GM18868 (cell line): ENCODE measurements at regions not wholly inside any gene's neighbourhood (a gene's known extent, or its start where the extent isn't known, plus 50 kb on each side); places are given as distances from the start of the nearest gene placed in this dataset.

Source experiments
- ATAC-seq: cut with Tn5 transposase; IDR thresholded peaks from one replicate; pipeline ENCODE4 v1.9.1; 2021; ENCODE audit warnings: mild to moderate bottlenecking, moderate library complexity; ENCODE audit not compliant: unreplicated experiment

DNA sequence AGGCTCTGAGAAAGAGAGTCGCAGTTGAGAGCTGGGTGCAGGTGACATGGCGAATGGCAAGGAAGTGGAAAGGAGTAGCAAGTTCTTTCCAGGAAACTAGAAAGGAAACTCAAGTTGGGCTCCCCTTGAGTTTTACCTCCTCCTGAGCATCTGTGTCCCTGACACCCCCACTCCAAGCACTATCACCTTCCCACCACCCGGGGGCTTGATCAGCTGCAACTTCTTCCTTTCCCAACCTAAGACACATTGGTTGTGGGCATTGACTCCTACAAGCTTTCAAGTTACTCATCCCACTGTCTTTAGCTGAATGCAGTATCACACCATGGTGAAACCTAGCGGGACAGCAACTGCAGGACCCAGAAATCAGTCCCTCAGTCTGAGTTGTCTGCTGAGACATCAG lies 256.6 kb upstream of the NR2F2 start:
- no peak for ATAC-seq

DNA sequence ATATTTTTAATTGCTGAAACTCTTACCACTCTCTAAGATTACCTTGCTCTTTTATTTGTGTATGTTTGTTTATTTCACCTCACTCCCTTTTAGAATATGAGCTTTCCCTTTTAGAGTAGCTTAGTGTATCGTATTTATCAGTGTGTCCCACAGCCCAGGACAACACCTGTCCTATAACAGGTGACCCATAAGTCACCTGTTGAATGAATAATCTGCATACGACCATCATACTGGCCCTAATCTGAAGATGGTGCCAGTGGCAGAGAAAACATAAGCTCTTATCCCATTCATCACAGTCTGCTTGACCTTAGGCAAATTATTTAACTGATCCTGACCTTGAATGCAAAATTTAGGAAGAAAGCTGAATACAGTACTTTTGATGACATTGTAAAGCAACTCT lies 254.6 kb upstream of the NR2F2 start:
- no peak for ATAC-seq

DNA sequence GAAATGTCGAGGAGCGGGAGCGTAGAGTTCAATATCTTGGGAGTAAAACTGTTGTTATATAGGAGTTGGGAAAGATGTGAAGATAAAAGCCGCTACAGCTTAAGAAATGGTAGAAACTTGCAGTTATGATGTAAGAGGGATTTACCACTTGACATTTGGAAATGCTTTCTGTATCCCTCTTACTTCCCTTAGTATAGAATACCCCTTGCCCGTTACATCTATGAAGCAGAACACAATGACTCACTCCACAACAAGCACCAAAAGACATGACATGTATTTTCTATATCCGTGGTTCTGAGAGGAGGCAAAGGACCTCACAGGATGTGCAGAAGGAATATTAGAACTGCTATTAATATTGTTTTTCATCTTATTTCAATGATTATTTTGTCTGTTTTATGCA lies 254.2 kb upstream of the NR2F2 start:
- ATAC-seq, result peak; percentile 54

DNA sequence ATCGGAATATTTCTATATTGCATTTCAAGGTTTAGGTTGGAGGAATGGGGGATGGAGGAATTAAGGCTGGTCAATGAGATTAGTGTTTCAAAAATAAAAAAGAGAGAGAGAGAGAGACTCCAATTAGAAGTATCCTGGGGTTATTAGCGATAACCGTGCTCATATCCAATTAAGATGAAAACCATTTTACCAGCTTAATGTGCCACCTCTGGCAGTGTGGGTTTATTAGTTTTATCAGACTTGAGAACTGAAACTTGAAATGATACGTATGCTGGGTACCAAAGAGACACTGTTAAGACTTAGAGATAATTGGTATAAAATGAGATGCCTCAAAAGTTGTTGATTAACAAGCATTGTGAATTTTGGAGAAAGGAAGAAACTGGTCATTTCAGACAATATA lies 251.5 kb upstream of the NR2F2 start:
- ATAC-seq, result no peak

DNA sequence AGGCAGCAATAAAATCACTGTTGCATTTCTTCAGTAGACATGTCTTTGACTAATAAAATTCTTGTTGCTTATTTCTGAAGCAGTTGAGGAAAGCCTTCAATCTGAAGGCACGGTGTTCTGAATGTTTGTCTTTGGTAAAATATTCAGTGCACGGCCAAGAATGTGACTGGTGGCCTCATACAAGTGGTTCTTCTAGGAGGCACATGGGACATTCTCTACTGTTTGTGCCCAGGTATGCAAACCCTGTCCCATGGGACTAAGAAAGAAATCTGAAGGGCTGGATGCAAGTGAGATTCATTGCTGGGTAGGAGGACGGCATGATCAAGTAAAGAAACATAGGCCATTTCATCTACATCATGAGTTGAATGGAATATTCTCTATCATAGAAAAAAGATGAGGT lies 250.6 kb upstream of the NR2F2 start:
- no peak for ATAC-seq

DNA sequence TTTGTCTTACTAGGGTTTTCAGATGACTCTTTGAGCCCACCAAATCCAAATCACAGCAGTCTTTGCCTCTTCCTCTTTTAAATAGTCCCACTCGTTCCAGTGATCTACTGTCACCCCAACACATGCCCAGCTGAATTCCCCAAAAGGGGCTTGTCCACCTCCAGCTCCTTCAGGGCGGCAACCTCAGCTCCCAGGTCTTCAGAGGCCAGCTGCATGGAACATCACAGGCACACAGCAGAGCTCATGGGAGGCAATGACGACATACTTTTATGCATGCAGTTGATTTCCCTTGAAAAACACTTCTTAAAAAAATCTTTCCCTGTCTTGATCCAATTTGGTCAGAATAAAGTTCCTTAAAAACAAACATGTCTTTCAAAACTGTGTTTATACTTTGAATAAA lies 244.3 kb upstream of the NR2F2 start:
- ATAC-seq, result no peak

DNA sequence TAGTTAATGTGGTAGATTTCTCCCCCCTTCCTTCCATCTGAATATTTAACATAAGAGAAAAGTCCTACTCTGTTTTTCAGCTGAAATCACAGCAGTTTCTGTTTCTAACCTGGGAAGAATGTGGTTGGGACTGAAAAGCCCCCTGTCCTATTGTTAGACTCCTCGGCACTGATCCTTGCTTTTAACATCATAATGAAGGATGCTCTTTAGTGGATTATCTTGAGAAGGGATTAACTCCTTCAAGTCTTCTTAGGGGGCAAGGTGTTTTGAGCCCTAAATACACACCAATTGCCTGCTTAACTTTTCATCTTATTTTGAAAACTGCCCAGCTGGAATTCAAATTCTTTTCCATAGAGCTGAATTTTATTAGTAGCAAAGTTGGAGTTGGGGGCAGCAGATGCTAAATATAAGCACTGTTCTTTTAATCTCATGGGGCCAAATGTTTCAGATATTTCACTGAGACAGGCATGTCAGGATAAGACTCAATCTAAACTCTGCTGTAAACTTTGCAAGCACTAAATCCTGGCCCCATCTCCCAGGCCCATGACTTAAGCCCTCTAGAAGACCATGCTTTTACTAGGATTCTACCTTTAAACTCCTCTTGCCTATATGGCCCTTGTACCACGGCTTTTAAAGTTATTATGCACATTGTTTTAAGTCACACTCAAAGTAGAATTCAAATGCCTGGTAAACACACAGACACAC lies 243.2 kb upstream of the NR2F2 start:
- no peak for ATAC-seq

DNA sequence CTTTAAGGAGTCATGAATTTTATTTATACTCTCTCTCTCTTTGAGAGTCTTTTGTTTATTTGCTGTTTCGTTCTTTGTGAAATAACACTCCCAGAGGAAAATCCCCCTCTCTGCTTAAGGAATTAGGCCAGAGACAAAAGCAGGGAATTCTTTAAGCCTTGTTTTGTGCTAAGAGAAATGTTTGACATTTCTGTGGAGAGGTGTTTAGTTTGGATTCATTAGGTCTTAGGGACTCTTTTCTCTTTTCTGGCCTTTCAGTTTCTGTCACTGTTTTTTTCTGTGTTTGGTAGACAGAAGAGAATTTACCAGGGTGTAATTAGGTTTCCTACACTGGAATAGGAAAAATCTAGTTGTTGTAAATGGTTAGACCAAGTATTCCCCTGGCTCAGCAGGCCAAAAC lies 241.8 kb upstream of the NR2F2 start:
- no peak for ATAC-seq

DNA sequence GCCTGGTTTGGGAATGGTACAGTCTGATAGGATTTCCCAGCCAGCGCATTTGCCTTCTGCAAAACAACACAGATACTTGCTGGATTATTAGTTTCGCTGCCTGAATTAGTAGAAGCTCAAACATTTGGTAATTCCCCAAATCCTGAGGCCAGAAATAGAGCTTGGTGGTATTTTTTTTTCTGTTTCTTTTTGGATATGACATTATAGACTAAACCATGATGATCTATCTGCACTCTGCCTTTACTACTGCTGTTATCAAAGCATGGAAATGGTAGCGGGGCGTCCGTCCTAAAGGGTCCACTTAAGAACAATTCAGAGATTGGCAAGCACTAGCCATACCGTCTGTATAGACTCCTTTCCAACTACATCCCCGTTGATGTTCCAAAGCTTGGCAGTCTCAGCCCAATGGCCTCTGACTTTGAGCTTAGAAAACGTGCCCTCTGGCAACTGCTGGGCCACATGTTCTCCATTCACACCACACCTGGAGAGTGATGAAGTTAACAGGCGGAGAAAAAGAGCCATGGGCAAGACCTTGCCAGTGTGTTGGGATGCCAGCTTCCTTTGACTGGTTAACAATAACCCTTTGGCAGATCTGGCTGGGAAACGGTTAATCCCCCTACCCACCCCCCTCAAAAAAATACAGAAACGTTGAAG lies 241.0 kb upstream of the NR2F2 start:
- ATAC-seq, result no peak

DNA sequence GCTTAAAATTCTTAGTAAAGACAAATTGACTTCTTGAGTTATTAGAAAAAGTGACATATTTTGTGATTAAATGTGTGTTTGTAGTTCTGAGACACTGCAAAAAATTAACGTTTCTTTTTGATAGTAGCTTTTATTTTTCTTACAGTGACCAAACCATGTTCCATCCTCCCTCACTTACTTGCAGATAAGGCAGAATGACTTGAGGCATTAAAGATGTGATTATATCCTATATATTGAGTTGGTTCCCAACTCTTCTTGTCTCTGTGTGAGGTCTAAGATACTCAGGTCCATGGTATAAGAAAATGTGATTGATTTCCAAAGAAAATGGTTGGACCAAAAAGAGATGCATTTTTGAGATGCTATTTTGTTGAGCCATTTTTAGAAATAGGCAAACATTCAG lies 238.3 kb upstream of the NR2F2 start:
- no peak for ATAC-seq

DNA sequence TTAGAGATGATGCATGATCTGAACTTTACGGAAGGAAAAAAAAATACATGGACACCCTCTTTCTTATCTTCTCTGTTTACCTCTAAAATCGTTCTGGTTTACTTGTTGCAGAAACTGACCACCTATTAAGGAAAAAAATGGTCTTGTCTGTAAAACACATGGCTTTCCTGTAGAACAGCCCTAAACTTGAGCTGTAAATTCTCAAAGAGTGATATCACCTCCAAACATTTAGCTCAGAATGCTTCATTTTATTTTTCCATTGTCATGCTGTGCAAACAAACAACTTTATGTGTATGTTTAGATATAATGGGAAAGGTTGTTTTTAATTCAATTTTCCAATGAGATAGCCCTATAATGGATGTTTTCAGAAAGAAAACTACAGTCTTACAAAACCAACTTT lies 237.4 kb upstream of the NR2F2 start:
- no peak for ATAC-seq

DNA sequence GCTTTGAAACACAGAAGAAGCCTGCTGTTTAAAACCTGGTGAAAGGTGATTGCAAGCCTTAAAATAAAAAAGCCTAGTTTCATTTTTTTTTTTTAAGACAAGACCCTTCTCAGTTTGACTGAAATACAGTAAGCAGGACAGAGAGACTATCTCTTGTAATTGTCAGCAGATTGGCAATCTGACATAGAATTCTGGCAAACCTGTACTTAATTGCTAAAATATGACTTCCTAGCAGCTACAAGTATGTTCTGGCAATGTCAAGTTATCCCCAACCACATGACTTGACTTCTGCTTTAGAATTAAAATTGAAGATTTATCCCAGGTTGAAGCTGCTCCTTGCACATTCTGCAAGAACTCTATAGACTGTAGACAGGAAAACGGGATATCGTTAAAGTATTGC lies 232.8 kb upstream of the NR2F2 start:
- no peak for ATAC-seq

DNA sequence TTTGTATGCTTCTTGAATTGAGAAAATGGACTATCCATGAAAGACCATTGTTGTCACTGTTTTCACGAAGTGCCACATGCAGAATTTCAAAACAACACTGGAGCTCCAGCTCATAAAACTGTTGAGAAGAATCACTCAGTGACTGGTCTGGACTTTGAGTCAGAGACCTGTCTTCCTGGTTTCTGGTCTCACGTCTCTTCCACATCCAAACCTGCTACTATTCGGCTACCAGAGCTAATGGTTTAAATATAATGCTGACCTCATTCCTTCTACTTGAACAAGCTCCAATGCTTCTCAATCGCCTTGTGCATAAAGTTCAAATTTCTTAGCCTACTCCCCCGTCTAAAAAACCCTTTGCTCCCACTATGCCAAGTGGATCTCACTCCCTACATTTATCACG lies 227.9 kb upstream of the NR2F2 start:
- ATAC-seq, result no peak

DNA sequence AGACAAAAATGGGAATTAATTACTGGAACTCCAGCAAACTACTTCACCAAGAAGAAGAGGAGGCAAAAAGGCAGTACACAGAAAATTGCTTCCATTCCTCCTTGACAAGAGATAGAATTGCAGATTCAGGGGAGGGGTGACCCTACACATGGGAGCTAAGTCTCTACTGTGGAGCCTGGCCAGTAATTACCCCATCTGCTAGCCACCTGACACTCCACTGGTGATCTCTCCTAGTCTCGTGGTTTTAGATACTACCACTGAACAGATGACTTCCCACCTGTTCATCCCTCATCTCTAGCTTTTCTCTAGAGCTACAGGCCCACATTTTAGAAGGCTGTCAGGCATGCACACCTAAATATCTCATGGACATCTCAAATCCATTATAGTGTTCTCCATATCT lies 224.3 kb upstream of the NR2F2 start:
- no peak for ATAC-seq

DNA sequence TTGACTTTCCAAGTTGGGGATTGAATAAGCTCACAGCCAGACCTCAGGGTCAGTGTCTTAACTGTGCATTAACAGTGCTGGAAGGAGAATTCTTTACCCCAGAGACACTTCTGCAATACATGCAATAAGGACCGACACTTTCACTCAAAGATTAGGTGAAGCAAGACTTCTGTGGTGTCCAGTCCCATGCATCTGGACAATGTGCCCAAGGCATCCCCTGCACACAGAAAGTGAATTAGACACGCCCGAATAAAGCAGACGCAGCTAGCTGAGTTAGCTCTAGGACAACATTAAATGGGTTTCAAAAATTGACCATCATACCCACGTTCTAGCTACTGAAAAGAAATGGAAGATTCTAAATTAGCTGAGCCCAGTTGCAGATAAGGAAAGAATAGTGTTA lies 223.9 kb upstream of the NR2F2 start:
- no peak for ATAC-seq

DNA sequence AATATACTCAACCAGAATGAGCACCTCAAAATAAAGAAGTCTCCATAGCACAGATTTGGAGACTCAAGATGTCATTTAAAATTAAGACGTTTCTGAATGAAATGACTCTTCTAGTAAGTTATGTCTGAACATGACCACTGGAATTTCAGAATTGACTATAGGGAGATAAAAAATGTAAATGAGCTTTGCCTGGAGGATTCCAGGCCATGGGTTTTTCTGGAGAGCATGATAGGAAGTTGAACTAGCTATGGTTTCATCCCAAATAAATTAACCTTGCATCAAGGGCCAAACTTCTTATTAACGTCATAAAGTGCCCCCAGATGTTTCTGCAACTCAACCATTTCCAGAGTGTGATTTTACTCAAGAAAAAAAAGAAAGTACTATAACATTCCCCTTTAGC lies 222.6 kb upstream of the NR2F2 start:
- ATAC-seq, result no peak

DNA sequence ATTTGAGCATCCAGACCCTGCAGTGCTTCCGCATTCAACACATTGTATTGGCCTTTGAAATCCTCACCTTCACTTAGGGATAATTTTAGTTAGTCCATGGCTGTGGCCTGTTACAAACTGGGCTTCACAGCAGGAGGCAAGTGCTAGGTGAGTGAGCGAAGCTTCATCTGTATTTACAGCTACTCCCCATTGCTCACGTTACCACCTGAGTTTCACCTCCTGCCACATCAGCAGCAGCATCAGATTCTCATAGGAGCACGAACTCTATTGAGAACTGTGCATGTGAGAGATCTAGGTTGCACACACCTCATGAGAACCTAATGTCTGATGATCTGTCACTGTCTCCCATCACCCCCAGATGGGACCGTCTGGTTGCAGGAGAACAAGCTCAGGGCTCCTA lies 222.1 kb upstream of the NR2F2 start:
- ATAC-seq, result peak; percentile 44

DNA sequence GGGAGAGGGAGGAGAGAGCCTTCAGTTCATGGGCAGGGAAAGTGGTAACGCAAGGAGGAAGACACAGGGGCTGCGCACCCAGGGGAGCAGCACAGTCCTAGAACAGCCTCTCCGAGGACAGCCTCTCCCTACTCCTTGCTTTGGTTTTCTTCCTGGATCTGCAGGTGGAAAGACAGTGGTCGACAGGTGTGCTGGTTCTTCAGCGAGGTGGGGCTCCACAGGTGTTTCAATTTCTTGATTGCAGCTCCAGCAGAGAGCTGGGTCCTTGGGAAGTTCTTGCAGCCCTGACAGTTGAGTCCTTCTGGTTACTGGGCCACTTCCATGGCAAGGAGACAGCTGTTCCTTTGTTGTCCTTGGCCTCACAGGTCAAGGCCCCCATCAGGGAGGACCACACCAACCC lies 220.7 kb upstream of the NR2F2 start:
- no peak for ATAC-seq

DNA sequence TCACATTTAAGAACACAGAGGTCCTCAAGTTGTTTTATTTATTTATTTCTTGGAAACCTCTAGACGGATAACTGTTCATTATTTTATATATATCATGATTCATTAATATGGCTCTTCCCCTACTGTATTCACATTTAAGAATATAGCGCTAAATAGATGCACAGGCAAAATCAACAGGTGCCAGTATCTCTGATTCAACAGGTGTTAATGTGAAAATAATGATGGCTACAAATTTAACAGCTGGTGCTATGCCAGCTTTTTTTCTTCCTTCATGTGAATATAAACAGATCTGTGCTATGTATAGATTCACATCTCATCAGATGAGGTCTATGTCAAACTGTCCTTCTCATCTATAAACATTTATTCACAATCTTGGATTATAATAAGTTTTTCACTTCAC lies 218.5 kb upstream of the NR2F2 start:
- no peak for ATAC-seq

DNA sequence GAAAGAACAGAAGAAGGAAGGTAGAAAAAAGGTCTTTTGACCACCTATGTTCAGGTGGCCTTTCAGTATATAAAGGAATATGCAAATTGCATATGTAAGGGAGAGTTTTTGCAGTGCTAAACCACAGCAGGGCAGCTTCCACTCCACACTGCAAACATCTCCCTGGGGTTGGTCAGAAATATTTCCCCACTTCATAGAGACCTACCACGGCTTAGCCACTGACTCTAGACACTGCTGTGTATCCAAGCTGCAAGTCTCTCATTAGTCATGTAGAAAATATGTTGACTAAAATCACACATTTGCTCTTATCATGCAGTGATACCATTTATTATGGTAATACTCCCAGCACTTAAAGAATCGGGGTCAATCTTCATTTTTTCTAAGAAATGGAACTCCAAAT lies 214.9 kb upstream of the NR2F2 start:
- ATAC-seq, result peak; percentile 88

DNA sequence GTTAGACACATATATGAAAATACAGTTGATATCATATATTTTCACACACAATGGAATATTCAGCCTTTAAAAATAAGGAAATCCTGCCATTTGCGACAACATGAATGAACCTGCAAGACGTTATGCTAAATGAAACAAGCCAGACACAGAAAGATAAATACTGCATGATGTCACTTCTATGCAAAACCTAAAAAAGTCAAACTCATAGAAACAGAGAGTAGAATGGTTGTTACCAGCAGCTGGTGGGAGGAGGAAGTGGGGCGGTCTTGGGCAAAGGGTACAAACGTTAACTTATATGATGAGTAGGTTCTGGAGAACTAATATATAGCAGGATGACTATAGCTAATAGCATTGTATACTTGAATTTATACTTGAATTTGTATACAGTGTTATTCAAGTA lies 213.2 kb upstream of the NR2F2 start:
- no peak for ATAC-seq

DNA sequence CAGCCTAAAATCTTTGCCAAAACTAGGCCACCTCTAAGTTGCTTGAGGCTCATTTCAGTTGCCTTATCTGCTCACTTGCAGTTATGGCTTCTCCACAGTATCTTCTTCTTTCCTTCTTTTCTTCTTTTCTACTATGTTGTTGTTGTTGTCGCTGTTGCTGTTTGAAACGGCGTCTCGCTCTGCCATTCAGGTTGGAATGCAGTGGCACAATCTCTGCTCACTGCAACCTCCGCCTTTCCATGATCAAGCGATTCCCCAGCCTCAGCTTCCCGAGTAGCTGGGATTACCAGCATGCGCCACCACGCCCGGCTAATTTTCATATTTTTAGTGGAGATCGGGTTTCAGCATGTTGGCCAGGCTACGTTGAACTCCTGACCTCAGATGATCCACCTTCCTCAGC lies 210.8 kb upstream of the NR2F2 start:
- no peak for ATAC-seq
